HG03280 (cell line): ENCODE measurements at regions not wholly inside any gene's neighbourhood (a gene's known extent, or its start where the extent isn't known, plus 50 kb on each side); places are given as distances from the start of the nearest gene placed in this dataset.

Experiments used
- ATAC-seq: cut with Tn5 transposase; IDR thresholded peaks from one replicate; pipeline ENCODE4 v1.9.1; 2021; ENCODE audit warnings: mild to moderate bottlenecking, moderate library complexity; ENCODE audit not compliant: unreplicated experiment

DNA sequence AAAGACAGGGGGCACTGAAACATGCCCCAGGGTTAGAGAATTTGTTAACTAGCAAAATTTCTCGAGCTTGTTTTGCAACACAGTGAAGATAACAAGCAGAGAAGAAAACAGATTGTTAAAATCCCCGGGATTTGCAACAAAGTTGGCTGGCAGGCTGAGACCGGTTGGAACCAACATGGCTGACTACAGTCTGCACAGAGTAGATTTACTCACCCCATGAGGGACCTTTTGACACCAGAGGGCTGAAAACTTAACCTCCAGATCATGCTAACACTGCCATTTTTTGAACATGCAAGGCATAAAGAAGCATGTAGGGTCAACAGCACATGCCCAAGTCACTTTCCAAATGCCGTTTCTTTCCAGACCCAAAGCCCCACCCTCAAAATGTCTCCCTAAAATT lies 95.2 kb upstream of the TMEM26 start:
- ATAC-seq, result no peak

- no peak for ATAC-seq
These were observed 94.1 kb upstream of the TMEM26 start for GRCh38 chr10:61547297-61547696.

DNA sequence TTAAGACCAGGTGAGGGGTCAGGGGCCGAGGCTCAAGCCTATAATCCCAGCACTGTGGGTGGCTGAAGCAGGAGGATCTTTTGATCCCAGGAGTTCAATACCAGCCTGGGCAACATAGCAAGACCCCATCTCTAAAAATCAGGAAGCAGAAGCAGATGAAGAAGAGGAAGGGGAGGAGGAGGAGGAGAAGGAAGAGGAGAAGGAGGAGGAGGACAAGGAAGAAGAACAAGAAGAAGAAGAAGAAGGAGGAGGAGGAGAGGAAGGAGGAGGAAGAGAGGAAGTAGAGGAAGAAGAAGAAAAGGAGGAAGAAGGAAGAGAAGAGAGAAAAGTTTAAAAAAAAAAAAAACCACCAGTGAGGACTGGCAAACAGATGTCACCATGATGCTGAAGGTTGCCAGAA lies 92.0 kb upstream of the TMEM26 start:
- no peak for ATAC-seq

DNA sequence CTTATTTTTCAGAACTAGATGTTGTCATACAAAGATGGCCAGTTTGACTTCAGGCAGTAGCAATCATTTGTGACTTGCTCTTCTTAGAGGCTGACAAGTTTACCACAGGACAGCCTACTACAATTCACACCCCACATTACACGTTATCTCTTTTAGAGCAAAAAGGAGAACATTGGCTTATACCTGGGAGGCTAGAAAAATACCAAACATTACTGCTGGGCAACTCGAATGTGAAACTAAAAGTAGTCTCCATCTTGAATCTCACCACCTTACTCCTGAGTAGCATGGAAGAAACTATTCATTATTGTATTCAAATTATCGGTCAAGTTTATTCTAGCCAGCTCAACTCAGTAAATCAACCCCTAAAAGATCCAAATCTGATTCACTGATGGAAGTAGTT lies 90.7 kb upstream of the TMEM26 start:
- ATAC-seq, result no peak

DNA sequence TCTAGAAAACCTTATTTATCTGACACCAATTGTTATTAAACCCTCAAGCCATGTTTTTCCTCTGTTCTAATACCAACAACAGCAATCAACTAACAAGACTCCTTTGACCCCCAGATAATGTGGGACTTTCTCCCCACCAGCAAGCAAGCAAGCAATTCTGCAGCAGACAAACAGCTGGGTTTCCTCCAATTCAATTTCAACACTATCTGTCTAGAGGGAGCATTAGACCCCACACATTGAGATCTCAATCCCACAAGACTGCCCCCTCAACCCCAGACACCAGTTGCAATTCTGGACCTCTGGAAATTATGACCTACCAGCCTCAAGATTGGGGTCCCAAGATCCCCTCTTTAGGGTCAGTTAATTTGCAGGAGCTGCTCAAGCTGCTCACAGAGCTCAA lies 89.4 kb upstream of the TMEM26 start:
- ATAC-seq, result no peak

DNA sequence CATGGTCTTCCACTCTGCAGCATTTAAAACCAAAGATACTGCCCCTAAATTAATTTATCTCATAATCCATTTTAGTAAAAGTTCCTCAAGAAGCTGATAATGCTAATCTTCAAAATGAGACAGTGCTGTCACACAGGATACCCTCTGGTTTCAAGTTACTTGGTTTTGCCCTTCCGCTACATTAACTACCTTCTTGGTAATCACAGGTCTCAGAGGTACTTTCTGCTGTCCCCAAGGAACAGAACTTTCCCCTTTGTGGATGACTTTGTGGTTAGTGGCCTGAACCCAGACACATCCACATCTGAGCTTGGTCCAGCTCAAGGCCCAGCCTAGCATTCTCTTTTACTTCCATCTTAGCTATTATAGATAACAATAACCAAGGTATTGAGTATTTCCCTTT lies 88.8 kb upstream of the TMEM26 start:
- ATAC-seq, result no peak

GRCh38 chr10:61539876-61540275 lies 86.7 kb upstream of the TMEM26 start:
- no peak for ATAC-seq

DNA sequence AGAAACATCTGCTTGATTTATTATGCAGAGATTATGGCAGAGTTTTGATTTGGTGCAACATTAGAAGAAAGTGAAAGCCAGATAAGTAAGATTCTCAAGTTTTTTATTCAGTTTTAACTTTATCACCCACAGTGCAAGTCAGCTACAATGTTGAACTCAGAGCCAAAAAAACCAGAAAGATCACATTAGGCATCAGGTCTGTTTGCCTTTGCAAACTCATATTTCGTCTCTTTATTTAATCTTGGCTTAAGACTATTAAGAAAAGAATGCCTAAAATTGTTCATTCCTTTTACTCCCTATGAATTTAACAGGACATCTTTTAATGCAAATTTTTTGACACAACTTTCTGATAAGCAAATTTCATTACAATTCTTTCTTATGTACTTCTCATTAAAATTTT lies 76.0 kb upstream of the TMEM26 start:
- no peak for ATAC-seq

DNA sequence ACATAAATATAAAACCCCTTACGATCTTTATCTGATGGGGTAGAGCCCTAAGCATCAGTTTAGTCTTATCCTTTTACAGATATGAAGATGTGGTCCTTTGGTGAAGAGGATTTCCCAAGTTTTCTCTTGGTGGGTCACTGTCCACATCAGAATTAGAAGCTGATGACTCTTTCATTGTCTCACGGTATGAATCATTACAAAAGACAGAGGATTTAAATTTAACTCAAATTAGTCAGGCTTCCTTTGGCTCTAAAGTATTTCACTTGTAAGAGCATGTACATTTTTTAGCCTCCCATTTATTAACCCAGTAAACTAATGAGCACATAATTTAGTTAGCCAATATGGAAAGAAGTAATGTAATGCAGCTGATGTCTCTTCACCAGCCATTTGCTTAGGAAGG lies 49.9 kb upstream of the TMEM26 start:
- ATAC-seq, result no peak
